Nephron (organoid): ENCODE measurements at regions not wholly inside any gene's neighbourhood (a gene's known extent, or its start where the extent isn't known, plus 50 kb on each side); places are given as distances from the start of the nearest gene placed in this dataset.
"Not testable (repeated sequence)": the region's sequence is repeated elsewhere in the genome, so short reads cannot be mapped to it uniquely, and the experiment has no call there.

Source experiments
- H3K27ac Mint-ChIP-seq, 3 experiments: 2 replicates each; pipeline ENCODE4 v1.8.0; 2020; ENCODE audit warnings: mixed read lengths in 3 of 3, mild to moderate bottlenecking in 2 of 3, moderate library complexity in 1 of 3
- H3K27me3 Mint-ChIP-seq: 2 replicates; pipeline ENCODE4 v1.8.0; 2021; ENCODE audit warnings: low read depth, mild to moderate bottlenecking, moderate library complexity, mixed read lengths
- H3K36me3 Mint-ChIP-seq: 2 replicates; pipeline ENCODE4 v1.8.0; 2020; ENCODE audit warnings: low read depth, mixed read lengths
- H3K4me1 Mint-ChIP-seq: 2 replicates; pipeline ENCODE4 v1.8.0; 2020; ENCODE audit warnings: mixed read lengths
- H3K4me3 Mint-ChIP-seq, 3 experiments: 2 replicates each; pipeline ENCODE4 v1.8.0; 2020; ENCODE audit warnings: mild to moderate bottlenecking in 3 of 3, mixed read lengths in 3 of 3, moderate library complexity in 2 of 3
- H3K9me3 Mint-ChIP-seq: 2 replicates; pipeline ENCODE4 v1.8.0; 2020; ENCODE audit warnings: mixed read lengths
- TF ChIP-seq, protein P1 (sequence below), 3 experiments: fragments of 200-600 bp; sonication (generic); IDR thresholded peaks; one replicate each; pipeline ENCODE4 v1.5.0; 2021; ENCODE audit warnings: antibody characterized with exemption in 3 of 3; ENCODE audit not compliant: unreplicated experiment in 3 of 3

DNA sequence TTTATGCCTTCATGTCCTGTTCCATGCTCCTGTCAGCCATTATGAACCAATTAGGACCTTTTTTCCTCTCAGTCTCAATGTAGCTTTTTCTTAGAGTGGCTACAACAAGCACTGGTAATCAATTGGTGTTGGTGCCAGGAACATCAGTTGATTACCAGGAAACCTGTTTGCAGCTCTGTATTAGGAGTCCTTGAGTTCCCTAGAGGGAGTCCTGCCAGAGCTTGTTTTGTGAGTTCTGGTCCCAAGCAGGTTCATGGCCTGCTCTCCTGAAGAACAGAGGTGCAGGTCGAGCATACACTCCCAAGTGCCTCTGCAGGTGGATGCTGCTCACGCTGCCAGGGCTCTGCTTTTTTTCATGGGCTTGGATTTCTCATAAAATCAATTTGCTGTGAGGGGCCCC lies 137.9 kb upstream of the PRR23C start:
- Mint-ChIP-seq H3K27me3 (no peaks in the 10 kb centered on the region), H3K9me3 (peaks cover 10% of the 10 kb centered on the region), H3K4me3 (no peak overlapping the region), H3K36me3 (no peaks in the 10 kb centered on the region), H3K4me1 (peaks cover 14% of the 10 kb centered on the region), H3K27ac (no peak overlapping the region)
- TF ChIP-seq, protein P1, sequence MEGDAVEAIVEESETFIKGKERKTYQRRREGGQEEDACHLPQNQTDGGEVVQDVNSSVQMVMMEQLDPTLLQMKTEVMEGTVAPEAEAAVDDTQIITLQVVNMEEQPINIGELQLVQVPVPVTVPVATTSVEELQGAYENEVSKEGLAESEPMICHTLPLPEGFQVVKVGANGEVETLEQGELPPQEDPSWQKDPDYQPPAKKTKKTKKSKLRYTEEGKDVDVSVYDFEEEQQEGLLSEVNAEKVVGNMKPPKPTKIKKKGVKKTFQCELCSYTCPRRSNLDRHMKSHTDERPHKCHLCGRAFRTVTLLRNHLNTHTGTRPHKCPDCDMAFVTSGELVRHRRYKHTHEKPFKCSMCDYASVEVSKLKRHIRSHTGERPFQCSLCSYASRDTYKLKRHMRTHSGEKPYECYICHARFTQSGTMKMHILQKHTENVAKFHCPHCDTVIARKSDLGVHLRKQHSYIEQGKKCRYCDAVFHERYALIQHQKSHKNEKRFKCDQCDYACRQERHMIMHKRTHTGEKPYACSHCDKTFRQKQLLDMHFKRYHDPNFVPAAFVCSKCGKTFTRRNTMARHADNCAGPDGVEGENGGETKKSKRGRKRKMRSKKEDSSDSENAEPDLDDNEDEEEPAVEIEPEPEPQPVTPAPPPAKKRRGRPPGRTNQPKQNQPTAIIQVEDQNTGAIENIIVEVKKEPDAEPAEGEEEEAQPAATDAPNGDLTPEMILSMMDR (IDR thresholded peaks at IDR 0.05; ENCODE audit: unreplicated experiment in 3 of 3) = no peak

DNA sequence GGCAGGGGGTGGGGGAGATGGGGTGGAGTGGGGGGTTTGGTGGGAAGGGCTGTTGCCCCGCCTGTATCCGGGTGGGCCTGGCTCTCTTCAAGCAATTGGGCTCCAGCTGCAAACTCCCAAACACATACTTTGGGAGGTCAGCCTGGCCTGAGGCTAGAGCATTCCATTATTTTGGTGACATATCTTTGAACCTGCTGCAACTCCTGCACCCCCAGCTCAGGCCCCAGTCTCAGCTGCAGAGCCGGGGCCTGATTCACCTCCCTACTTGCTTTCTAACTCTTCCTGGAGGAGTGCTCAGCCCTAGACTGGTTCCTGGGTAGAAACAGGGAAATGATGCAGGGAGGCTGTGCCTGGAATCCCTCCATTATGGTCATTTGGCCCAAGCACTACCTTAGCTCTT lies 140.8 kb upstream of the PRR23C start:
- Mint-ChIP-seq H3K27ac (peak overlapping the region in 2 of 3 experiments; percentile 10 to 48), H3K4me3 (no peak overlapping the region), H3K36me3 (no peaks in the 10 kb centered on the region), H3K4me1 (peaks cover 14% of the 10 kb centered on the region), H3K27me3 (no peaks in the 10 kb centered on the region), H3K9me3 (peaks cover 6% of the 10 kb centered on the region)
- TF ChIP-seq, protein P1 (IDR thresholded peaks at IDR 0.05; ENCODE audit: unreplicated experiment in 3 of 3) = no peak

DNA sequence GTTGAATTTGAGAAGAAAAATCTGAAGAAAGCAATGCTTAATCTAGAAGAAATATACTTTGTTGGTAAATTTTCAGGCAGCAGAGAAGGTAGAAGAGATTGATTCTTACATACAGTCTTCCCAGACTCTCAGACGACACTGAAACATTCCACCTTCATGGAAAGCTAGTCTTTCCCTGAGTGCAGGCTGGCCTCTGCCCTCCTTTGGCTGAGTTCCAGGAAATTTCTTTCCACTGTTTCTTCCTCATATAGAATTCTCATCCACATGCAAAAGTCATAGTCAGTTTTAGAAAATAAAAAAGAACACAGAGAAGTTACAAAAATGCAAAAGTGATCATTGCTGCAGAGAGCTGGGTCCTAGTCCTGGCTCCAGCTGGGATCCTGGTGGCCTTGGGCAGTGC lies 142.5 kb upstream of the PRR23C start:
- Mint-ChIP-seq H3K9me3 (no peaks in the 10 kb centered on the region), H3K4me3 (no peak overlapping the region), H3K27me3 (no peaks in the 10 kb centered on the region), H3K36me3 (no peaks in the 10 kb centered on the region), H3K27ac (peak overlapping the region; percentile 21 to 75 (median 60)), H3K4me1 (peaks cover 14% of the 10 kb centered on the region)
- TF ChIP-seq, protein P1 (IDR thresholded peaks at IDR 0.05; ENCODE audit: unreplicated experiment in 3 of 3) = no peak

DNA sequence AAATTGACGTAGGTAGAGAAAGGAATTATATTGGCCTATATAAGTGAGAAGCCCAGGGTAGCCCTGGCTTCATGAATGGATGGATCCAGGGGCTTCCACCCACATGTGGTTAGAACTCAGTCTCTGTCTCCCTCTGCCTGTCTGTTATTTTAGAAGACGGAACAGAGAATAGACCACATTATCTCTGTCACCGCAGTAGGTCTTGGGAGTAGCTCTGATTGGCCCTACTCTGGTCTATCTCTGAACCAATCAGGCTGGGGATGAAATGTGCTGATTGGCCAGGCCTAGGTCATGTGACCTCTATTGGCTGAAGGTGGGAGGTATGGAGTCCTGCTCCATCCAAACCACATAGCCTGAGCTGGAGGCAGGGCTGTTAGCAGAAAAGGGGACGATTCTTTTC lies 143.0 kb upstream of the PRR23C start:
- Mint-ChIP-seq H3K4me1 (peaks cover 14% of the 10 kb centered on the region), H3K9me3 (no peaks in the 10 kb centered on the region), H3K27me3 (no peaks in the 10 kb centered on the region), H3K4me3 (no peak overlapping the region), H3K36me3 (no peaks in the 10 kb centered on the region), H3K27ac (peak overlapping the region in 1 of 3 experiments; percentile 21)
- TF ChIP-seq, protein P1 (IDR thresholded peaks at IDR 0.05; ENCODE audit: unreplicated experiment in 3 of 3) = no peak

DNA sequence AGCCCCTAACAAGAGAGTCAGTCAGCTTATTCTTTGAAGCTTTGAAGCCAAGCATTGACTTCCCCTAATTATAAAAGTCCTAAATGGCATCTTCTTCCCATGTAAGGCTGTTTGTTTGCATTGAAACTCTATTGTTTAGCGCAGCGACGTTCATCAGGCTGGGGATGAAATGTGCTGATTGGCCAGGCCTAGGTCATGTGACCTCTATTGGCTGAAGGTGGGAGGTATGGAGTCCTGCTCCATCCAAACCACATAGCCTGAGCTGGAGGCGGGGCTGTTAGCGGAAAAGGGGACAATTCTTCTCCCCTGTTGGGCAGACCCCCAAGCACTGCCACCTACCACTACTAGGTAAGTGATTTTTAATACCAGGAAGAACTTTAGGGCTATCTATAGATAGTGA lies 145.3 kb upstream of the PRR23C start:
- Mint-ChIP-seq H3K4me1 (peaks cover 14% of the 10 kb centered on the region), H3K27ac (no peak overlapping the region), H3K4me3 (no peak overlapping the region), H3K9me3 (peaks cover 5% of the 10 kb centered on the region), H3K27me3 (no peaks in the 10 kb centered on the region), H3K36me3 (no peaks in the 10 kb centered on the region)
- TF ChIP-seq, protein P1 (IDR thresholded peaks at IDR 0.05; ENCODE audit: unreplicated experiment in 3 of 3) = no peak

DNA sequence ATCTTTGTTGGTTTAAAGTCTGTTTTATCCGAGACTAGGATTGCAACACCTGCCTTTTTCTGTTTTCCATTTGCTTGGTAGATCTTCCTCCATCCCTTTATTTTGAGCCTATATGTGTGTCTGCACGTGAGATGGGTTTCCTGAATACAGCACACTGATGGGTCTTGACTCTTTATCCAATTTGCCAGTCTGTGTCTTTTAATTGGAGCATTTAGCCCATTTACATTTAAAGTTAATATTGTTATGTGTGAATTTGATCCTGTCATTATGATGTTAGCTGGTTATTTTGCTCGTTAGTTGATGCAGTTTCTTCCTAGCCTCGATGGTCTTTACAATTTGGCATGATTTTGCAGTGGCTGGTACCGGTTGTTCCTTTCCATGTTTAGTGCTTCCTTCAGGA lies 149.4 kb upstream of the MRPS22 start:
- H3K36me3 Mint-ChIP-seq, H3K4me3 Mint-ChIP-seq, H3K4me1 Mint-ChIP-seq, H3K27me3 Mint-ChIP-seq, H3K27ac Mint-ChIP-seq: not testable (repeated sequence)
- peaks cover 28% of the 10 kb centered on the region for H3K9me3 Mint-ChIP-seq

DNA sequence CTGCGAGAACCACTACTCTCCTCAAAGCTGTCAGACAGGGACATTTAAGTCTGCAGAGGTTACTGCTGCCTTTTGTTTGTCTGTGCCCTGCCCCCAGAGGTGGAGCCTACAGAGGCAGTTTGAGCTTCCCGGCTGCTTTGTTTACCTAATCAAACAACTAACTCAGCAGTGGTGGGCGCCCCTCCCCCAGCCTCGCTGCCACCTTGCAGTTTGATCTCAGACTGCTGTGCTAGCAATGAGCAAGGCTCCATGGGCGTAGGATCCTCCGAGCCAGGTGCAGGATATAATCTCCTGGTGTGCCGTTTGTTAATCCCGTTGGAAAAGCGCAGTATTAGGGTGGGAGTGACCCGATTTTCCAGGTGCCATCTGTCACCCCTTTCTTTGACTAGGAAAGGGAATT lies 147.7 kb upstream of the MRPS22 start:
- H3K9me3 Mint-ChIP-seq = peaks cover 28% of the 10 kb centered on the region
- H3K4me1 Mint-ChIP-seq, H3K27ac Mint-ChIP-seq, H3K4me3 Mint-ChIP-seq, H3K27me3 Mint-ChIP-seq, H3K36me3 Mint-ChIP-seq: not testable (repeated sequence)
